ENCODE measurements at regions not wholly inside any gene's neighbourhood (a gene's known extent, or its start where the extent isn't known, plus 50 kb on each side); places are given as distances from the start of the nearest gene placed in this dataset.

- TF ChIP-seq, protein P1, sequence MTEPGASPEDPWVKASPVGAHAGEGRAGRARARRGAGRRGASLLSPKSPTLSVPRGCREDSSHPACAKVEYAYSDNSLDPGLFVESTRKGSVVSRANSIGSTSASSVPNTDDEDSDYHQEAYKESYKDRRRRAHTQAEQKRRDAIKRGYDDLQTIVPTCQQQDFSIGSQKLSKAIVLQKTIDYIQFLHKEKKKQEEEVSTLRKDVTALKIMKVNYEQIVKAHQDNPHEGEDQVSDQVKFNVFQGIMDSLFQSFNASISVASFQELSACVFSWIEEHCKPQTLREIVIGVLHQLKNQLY (CRISPR knock-in tag; IDR thresholded peaks at IDR 0.05), result no peak
- TF ChIP-seq CTCF (IDR thresholded peaks at IDR 0.05) (no peak), NR3C1 (CRISPR knock-in tag; conservative IDR thresholded peaks at IDR 0.05; ENCODE audit: low read depth) (no peak), SP1 (CRISPR knock-in tag; conservative IDR thresholded peaks at IDR 0.05) (no peak), JUN (CRISPR knock-in tag; IDR thresholded peaks at IDR 0.05) (no peak), ELF4 (CRISPR knock-in tag; IDR thresholded peaks at IDR 0.05; ENCODE audit: low read depth) (no peak), ZNF423 (CRISPR knock-in tag; IDR thresholded peaks at IDR 0.05) (no peak), ETV6 (CRISPR knock-in tag; IDR thresholded peaks at IDR 0.05) (no peak), MAX (CRISPR knock-in tag; IDR thresholded peaks at IDR 0.05) (no peak), FOXJ3 (CRISPR knock-in tag; IDR thresholded peaks at IDR 0.05; ENCODE audit: borderline replicate concordance) (no peak), ZBTB21 (CRISPR knock-in tag; IDR thresholded peaks at IDR 0.05; ENCODE audit: borderline replicate concordance) (no peak), ATF2 (CRISPR knock-in tag; IDR thresholded peaks at IDR 0.05; ENCODE audit: borderline replicate concordance, low read depth) (no peak), SMAD3 (CRISPR knock-in tag; IDR thresholded peaks at IDR 0.05; ENCODE audit: borderline replicate concordance) (no peak)
Measured at GRCh38 chr6:81214414-81215091, 537.9 kb downstream of the TENT5A start.

Measured in WTC11 (cell line).